Hematopoietic multipotent progenitor cell treated with erythropoietin and hydrocortisone succinate and interleukin-3 and kit ligand, for 17 days (in vitro differentiated cells): ENCODE measurements at regions not wholly inside any gene's neighbourhood (a gene's known extent, or its start where the extent isn't known, plus 50 kb on each side); places are given as distances from the start of the nearest gene placed in this dataset.

Experiments used
- DNase-seq: peaks from one replicate; pipeline ENCODE4 v3.0.0-alpha.2; 2015; ENCODE audit warnings: low spot score

- no peak for DNase-seq
These were observed 54.5 kb upstream of the PLXNA2 start for GRCh38 chr1:208298593-208299269.

- DNase-seq = no peak
These were observed 56.0 kb upstream of the PLXNA2 start for GRCh38 chr1:208300084-208300770.

GRCh38 chr1:208302699-208303238 is 58.6 kb upstream of the PLXNA2 start:
- DNase-seq = no peak

- DNase-seq = no peak
These were observed 59.8 kb upstream of the PLXNA2 start for GRCh38 chr1:208303743-208304712.

GRCh38 chr1:208308221-208308620 is 64.0 kb upstream of the PLXNA2 start:
- DNase-seq = no peak

- DNase-seq = no peak
These were observed 65.6 kb upstream of the PLXNA2 start for GRCh38 chr1:208309771-208310170.

GRCh38 chr1:208312706-208313105 is 68.5 kb upstream of the PLXNA2 start:
- no peak for DNase-seq

- DNase-seq = no peak
These were observed 70.2 kb upstream of the PLXNA2 start for GRCh38 chr1:208314431-208314830.

- no peak for DNase-seq
These were observed 74.1 kb upstream of the PLXNA2 start for GRCh38 chr1:208318150-208318734.

- DNase-seq = no peak
These were observed 79.8 kb upstream of the PLXNA2 start for GRCh38 chr1:208324005-208324404.

- DNase-seq = no peak
These were observed 81.8 kb upstream of the PLXNA2 start for GRCh38 chr1:208326033-208326432.

GRCh38 chr1:208329300-208329699 is 85.1 kb upstream of the PLXNA2 start:
- DNase-seq = no peak

- no peak for DNase-seq
These were observed 88.0 kb upstream of the PLXNA2 start for GRCh38 chr1:208332036-208332773.

GRCh38 chr1:208332774-208333126 is 88.6 kb upstream of the PLXNA2 start:
- DNase-seq = no peak

- no peak for DNase-seq
These were observed 89.5 kb upstream of the PLXNA2 start for GRCh38 chr1:208333676-208334075.

- no peak for DNase-seq
These were observed 91.4 kb upstream of the PLXNA2 start for GRCh38 chr1:208335371-208336136.

- DNase-seq = no peak
These were observed 91.9 kb upstream of the PLXNA2 start for GRCh38 chr1:208336137-208336518.

GRCh38 chr1:208339911-208340310 is 95.7 kb upstream of the PLXNA2 start:
- no peak for DNase-seq

GRCh38 chr1:208343226-208343625 is 99.0 kb upstream of the PLXNA2 start:
- no peak for DNase-seq

GRCh38 chr1:208344202-208344857 is 100.1 kb upstream of the PLXNA2 start:
- no peak for DNase-seq
